Epithelial cell of prostate (primary cell): ENCODE measurements at regions not wholly inside any gene's neighbourhood (a gene's known extent, or its start where the extent isn't known, plus 50 kb on each side); places are given as distances from the start of the nearest gene placed in this dataset.

ENCODE experiments used
- DNase-seq: peaks from one replicate; pipeline ENCODE4 v3.0.0-alpha.2; 2011; ENCODE audit warnings: low read depth, low spot score
- H3K27ac ChIP-seq: fragments of 450-650 bp; 2 replicates; pipeline ENCODE4 v1.5.1; 2017; ENCODE audit warnings: mild to moderate bottlenecking

DNA sequence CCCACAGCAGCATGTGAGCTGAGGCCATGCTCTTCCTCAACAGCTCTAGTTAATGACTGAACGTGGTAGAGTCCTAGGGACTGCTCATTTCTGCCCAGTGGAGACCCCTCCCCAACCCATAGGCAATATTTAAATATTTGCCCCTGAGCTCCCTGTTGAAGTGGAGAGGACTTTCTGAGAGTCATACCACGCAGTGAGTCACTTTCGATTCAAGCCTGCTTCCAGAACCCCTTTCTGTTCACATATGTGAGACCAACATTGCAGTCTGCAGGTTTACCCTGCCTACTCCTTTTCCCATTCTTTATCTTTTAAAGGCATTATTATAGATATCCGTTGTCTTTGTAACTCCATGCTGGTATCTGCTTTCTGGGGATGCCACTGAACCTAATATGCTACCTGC lies 946.3 kb downstream of the JRKL start:
- DNase-seq = no peak
- H3K27ac ChIP-seq = no peak overlapping the region

DNA sequence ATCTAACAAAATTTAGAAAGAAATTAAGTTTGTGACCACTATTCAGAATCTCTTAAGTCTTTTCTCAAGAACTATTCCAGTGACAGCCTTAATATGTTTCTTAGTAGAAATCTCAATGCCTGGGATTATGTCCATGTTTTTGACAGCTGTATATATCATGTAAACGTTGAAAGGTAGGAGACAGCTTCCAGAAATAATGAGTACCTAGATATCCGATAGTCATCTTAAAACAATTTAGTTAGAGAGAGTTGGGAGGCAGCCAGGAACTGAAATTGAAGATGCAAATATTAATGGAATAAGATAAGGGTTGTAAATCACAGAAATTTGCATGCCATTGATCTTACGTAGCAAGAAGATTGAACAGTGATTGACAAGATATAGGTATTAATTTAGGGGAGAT lies 955.2 kb downstream of the JRKL start:
- DNase-seq = no peak
- no peak overlapping the region for H3K27ac ChIP-seq

DNA sequence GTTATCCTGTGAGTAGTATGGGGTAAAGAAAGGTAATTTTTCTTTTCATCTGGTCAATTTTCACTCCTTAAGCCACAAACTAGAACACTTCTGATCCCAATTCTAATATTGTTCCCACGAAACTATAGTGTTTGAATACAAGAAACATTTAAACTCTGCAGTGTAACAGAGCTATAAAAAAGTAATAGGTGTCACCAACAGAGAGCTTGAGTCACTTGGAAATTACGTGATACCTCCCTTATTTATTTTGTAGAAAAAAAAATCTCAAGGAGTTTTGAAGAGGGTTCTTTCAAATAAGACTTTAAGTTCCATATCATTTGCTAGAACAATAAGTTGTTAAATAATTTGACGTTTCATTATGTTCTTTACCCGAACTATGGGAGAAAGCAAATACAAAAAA lies 959.4 kb downstream of the JRKL start:
- no peak overlapping the region for H3K27ac ChIP-seq
- no peak for DNase-seq

DNA sequence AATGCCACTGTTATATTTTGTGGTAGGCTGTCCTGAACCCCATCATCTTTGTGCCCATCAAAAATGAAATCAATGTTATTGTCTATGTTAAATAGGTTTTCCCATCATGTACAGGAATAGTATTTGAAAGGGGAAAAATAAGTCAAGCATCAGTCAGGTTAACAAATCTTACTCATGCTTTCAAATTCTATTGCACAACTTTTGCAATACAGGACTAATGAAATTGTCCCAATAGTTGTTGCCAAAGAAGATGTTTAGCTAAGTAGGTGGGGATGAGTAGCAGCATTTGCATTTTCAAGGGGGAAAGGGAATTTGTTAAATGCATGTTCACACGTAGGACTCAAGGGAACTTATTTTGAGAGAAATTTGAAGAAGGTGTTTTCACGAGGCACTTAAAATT lies 962.1 kb downstream of the JRKL start:
- no peak overlapping the region for H3K27ac ChIP-seq
- DNase-seq = no peak

DNA sequence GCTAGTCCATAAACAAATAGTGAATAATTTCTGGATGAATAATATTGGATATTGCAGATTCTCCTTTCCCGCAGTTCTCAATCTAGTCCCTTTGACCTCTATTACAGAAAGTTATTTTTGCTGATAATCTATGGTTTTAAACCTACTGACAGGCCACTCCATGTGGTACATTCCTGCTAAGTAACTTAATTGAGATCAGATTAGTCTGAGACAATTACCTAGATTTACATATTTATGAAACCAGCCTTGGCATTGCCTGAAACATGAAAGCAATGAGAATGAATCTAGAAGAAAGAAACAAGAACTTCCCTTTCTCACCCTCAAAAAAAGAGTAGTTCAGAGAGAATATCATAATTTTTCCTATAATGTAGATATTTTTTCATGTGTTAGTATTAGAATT lies 964.2 kb downstream of the JRKL start:
- DNase-seq = no peak

DNA sequence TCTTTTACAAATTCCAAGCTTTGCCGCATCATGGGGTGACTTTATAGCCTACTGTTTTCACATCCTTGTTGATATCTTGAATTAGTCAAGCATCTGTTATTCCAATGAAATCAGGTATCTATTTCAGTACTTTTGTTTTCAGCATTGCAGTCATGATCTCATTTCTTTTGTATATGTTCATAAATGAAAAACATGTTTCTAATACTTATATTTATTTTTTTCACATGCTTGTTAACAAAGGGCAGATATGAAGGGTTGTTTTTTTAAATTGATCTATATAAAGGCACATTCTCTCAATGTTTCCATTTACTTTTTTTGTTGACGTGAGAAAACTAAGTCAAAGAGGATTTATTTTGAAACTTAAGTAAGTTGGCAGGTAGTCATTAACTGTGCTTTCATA lies 964.8 kb downstream of the JRKL start:
- no peak overlapping the region for H3K27ac ChIP-seq
- no peak for DNase-seq

More for the DNA sequence above, 964.2 kb downstream of the JRKL start:
- no peak overlapping the region for H3K27ac ChIP-seq

DNA sequence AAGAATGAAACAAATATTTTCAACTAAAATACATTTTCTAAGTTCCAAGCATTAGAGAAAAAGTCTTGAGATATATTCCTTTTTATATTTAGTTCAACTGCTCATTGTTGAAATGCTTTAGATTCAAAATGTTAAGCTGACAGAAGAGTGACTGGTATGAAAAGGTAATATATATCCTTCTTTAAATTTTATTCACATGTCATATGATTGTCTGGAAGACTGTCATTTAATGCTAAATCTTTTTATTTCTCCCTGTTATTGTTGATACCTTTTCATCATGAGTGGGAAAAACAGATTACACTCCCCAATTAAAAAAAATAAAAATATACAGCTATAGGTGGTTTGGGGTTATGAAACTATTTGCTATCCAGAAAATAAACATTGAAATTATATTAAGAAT lies 965.4 kb downstream of the JRKL start:
- no peak for DNase-seq

DNA sequence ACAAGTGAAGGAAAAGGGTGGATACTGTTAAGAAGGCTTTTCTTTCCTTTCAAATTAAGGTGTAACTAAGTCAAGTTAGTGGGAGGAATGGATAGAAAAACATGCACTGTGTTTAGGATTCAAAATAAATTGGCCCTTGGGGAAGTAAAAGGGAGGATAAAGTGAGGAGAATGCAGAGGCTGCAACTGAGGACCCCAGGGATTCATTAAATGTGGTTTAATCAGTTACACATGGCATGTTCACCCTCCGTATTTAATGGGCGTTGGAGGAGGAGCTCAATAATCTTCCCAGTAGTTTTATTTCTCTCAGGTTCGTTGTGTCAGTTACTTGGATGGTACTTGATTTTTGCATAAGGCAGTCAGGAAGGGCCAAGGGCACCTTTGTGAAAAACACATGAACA lies 966.3 kb downstream of the JRKL start:
- DNase-seq = no peak

More for the DNA sequence above, 965.4 kb downstream of the JRKL start:
- H3K27ac ChIP-seq = no peak overlapping the region

DNA sequence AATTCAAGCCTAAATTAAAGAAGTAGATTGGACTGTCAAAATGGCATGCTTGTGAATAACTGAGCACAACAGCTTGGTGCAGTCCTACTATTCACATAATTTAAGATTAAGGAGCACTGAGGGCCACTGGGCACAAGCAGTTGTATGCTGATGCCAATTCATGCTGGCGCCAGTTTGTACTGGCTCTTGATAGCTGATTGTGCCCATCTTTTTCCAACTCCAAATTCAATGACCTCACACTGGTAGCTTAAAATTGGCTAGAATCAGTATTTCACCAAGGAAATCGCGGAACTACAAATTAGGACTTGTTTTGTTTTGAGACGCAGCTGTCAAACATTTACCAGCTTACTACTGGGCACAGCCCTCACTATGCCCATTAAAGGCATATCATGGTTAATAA lies 969.2 kb downstream of the JRKL start:
- DNase-seq = no peak

More for the DNA sequence above, 966.3 kb downstream of the JRKL start:
- no peak overlapping the region for H3K27ac ChIP-seq

DNA sequence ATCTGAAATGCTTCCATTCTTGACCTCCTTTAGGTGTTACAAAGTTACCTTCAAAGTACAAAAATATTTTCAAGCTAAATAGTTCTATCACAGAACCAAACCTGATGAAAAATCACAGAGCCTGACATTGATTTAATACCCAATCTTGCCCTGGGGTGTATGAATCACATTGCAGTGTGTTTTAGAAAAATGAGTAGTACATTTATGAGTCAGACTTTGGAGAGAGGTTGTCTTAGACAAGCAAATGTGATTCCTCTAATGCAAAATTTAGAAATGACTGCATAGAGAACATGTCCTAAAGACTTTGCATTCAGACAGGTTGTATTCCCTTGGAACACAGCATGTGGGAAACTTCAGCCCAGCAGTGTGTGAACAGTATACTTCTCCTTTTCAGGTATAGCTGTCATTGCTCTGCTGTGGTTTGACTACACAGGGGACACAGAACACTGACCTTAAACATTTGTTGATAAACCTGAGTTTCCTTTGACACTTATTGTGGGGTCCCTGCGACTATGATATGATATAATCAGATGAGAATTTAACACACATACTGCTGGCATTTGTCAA lies 972.1 kb downstream of the JRKL start:
- DNase-seq = peak; percentile 58
- H3K27ac ChIP-seq = no peak overlapping the region

More for the DNA sequence above, 969.2 kb downstream of the JRKL start:
- H3K27ac ChIP-seq = no peak overlapping the region

DNA sequence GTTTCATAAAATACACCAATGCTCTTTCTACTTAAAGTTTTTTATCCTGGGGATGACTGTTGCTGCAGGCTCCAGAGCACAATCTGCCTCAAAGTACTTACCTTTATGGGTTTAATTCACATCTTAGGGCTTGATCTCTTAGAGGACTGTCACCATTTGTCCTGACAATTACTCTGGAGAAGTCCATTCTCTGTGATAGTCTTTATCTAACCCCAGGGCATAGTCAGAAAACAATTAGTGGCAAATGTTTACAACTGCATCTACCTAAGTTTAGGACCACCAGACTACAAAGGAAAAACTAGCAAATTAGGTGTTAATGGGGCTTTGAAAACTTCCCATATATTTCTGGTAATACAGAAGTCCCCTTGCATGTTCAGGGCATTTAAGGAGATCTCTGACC lies 973.5 kb downstream of the JRKL start:
- no peak overlapping the region for H3K27ac ChIP-seq
- DNase-seq = no peak

DNA sequence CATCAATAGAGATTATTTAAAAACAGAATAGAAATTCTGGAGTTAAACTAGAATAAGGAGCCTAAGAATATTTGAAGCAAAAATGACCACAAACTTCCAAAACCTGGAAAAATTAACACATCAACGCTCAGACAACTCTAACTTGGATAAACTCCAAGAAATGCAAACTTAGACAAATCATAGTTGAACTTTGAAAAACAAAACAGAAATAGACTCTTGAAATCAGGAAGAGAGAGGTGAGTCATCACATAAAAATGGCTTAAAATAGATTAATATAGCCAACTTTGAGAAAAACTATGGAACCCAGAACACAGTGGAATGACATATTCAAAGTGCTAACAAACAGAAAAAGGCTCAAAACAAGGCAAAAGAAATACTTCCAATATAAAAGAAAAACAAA lies 974.2 kb downstream of the JRKL start:
- DNase-seq = no peak
- H3K27ac ChIP-seq = no peak overlapping the region

DNA sequence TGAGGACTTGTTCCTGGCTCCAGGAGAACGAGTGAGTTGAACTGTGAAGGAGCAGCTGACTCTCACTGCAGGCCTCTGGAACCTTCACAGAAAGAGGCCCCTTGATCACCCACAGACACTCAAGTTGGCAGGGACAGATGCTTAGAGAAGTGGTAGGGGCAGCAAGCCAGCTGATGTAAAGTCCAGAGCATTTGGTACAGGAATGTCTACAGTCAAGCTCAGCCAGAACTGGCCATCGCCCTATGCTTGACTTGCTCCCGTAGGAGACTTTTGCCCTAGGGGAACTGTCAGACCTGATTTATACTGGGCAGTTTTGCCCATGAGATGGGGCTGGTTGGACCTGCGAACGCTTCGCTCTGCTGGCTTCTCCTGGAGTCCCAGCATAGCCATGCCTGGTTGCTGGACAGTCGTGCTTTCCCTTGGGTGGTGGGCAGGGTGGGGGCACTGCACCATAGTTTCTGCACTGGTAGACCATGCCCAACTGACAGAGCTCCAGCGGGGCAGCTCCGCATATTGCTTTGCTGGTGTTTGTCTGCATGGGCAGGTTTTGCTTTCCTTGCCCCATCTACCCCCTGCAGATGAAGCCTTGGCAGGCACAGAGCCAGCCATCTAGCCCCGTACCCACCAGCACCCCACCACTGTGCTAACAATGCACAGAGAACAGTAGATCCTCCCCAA lies 977.7 kb downstream of the JRKL start:
- no peak overlapping the region for H3K27ac ChIP-seq
- no peak for DNase-seq

DNA sequence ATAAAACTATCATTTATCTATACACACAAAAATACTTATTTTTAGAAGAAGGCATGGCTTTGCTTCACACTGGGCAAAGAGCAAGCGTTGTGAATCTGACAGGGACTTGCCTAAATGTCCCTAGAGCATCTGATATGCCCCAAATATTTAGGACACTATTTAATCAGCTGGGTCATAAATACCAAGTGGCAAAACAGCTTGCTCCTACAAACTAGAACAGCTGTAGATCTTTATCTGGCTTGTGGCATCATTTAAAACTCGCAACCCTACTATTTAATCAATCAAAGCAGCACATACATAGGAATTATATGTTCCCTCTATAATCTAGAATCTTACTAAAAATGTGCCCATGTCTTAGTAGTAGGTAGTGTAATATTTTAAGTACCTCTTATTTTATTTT lies 999.5 kb downstream of the JRKL start:
- H3K27ac ChIP-seq = no peak overlapping the region
- DNase-seq = no peak

DNA sequence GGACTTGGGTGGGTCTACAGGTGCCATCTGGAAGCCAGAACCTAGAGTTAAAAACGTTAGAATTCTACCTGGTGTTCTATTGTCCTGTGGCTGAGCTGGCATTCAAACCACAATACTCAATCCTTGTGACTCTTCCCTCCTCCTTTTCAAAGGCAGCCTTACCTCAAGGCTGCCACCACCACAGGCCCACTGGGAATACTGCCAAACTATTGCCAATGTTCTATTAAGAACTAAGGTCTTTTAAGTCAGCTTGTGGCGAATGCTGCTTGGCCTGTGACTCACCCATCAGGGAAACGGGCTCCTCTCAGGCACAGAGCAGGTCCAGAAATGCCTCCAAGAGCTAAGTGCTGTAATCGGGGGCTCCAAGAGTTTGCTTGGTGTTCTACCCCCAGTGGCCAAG lies 1008.4 kb downstream of the JRKL start:
- DNase-seq = no peak
- no peak overlapping the region for H3K27ac ChIP-seq

DNA sequence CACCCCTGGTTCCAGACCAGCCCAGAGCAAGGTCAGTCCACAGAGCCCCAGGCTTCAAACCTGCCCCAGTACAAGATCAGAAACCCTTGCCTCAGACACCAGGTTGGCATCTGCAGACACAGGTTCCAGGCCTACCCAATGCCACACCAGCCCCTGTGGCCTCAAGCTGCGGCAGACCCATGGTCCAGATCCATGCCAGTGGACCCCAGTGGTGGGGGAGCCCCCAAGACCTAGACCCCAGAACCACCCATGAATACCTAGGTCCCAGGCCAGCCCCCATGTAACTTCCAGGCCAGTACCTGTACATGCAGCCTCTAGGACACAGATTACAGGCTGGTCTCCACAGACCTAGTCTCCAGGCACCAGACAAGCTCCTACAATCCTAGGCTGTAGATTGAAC lies 1019.3 kb downstream of the JRKL start:
- H3K27ac ChIP-seq = no peak overlapping the region
- no peak for DNase-seq

DNA sequence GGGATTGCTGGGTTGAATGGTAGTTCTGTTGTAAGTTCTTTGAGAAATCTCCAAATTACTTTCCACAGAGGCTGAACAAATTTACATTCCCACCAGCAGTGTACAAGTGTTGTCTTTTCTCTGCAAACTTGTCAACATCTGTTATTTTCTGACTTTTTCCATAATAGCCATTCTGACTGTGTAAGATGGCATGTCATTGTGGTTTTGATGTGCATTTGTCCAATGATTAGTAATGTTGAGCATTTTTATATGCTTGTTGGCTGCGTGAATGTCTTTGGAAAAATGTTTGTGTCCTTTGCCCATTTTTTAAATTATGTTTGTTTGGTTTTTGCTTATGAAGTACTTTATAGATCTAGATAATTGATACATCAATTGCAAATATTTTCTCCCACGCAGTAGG lies 1025.0 kb downstream of the JRKL start:
- H3K27ac ChIP-seq = no peak overlapping the region
- DNase-seq = no peak

DNA sequence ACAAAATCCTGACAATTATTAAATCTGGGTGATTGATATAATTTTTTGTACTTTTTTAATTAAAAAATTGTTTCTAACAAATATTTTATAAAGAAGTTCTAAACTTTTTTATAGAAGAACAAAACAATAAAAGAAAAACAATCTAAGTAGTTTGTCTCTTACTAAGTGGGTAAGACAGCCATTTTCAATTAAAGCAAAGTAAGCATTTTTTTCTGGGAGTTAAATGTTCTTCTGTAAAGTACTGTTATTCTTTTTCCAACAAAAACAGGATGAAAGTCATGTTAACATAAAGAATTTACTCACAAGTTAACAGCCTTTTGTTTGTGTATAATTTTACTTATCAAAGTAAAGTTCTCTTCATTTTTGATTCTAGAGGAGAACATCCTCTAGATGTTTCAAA lies 1029.9 kb downstream of the JRKL start:
- DNase-seq = no peak
- no peak overlapping the region for H3K27ac ChIP-seq

DNA sequence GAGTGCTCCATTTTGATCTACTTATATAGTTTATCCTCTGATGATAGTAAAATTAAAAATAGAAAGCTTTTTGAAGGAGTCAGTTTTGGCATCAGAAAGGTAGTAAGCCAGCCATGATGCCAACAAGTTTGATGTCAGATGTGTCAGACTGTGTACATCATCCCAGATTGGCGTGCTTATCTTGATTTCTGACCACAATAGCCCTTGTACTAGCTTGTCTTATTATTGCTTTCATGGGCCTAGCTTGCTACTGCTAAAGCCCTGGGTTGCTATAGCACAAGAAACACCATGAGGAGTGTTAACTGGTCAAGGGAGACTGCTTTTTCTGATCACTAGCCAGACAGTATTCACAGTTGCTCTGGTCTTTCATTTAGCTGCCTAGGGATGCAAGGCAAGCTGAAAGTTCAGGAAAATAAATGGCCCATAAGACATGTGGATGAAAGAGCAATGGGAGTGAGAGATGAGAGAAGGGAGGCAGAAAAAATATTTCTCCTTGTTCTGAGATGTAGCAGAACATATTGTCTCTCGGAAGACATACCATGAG lies 1038.5 kb downstream of the JRKL start:
- DNase-seq = no peak
- H3K27ac ChIP-seq = no peak overlapping the region

DNA sequence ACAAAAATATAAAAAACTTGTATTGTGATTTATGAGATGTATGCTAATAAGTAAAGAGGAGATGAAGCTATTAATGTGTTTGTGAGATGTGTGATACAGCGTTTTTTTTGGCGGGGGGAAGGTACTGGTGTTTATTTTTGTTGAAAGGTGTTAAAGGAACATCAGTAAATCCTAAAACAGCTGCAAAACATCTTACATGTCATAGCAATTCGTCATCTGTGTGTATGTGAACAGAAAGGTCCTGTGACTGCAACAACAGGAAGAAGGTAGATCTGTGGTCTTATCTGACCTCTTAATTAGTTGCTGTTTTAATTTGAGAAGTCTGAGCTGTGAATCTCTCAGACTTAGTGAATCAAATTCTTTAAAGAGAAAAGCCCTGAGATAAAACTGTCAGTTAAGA lies 1041.1 kb downstream of the JRKL start:
- H3K27ac ChIP-seq = no peak overlapping the region
- no peak for DNase-seq

DNA sequence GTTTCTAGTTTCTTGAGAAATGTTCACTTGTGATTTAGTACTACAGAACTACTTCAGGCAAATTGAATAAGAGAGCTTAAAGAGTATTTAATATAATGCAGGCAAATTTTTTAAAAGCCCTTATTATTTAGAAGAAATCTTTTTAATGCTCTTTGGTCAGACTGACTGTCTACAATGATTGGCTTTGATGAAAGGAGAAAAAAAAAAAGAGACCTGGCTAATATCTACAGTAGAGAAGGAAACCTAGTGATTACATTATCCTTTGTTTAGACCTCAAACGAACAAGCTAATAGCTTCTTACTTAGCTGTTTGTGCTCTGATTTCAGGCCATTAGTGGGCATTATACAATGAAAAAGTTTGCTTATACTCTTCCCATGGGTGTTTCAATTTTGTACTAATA lies 1043.1 kb downstream of the JRKL start:
- no peak overlapping the region for H3K27ac ChIP-seq
- no peak for DNase-seq

DNA sequence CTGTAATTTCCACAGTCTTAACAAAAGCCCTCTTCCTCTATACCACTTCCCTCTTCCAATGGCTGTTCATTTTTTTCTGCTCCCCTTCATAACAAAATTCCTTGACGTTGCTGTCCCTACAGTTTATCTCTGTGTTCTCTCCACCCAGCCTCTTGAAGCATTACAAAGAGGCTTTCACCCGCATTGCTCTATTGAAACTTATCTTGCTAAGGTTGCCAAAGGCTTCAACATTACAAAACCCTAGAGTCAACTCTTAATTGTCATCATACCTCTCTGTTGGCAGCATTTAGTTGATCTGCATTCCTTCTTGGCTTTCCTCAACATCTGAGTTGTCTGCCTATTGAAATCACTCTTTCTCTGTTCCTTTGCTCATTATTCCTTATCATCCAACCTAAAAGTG lies 1055.7 kb downstream of the JRKL start:
- H3K27ac ChIP-seq = no peak overlapping the region
- DNase-seq = no peak
